B cell (primary cell): ENCODE measurements at regions not wholly inside any gene's neighbourhood (a gene's known extent, or its start where the extent isn't known, plus 50 kb on each side); places are given as distances from the start of the nearest gene placed in this dataset.

Experiments used
- ATAC-seq: fragments of 200-7000 bp; cut with Tn5 transposase; one replicate; pipeline ENCODE4 v1.10.0; 2021; ENCODE audit warnings: low read depth, mild to moderate bottlenecking, moderate number of reproducible peaks, moderate library complexity
- CTCF ChIA-PET: fragments of 350-600 bp; sonication (Branson Sonifier 250); formaldehyde crosslinking; loops from one replicate; lab custom pipeline; 2021; ENCODE audit warnings: antibody characterized with exemption, inconsistent platforms; lab: Charles Lee
- POLR2A ChIA-PET: fragments of 350-600 bp; sonication (Branson Sonifier 250); formaldehyde crosslinking; loops from one replicate; lab custom pipeline; 2021; ENCODE audit warnings: antibody characterized with exemption; lab: Charles Lee
- DNase-seq: peaks from one replicate; pipeline ENCODE4 v3.0.0; 2013
- H2AFZ ChIP-seq: 2 replicates; pipeline ENCODE4 v1.6.1; 2012; ENCODE audit warnings: mild to moderate bottlenecking, low read depth, low read length; ENCODE audit not compliant: insufficient read depth, poor library complexity, severe bottlenecking
- H3K27ac ChIP-seq, 2 donors: 1 replicate in 1 of 2; 2 replicates in 1 of 2; pipeline ENCODE4 v1.5.1; 2012 to 2013; ENCODE audit warnings: low read length in 2 of 2, mild to moderate bottlenecking in 2 of 2, moderate library complexity in 1 of 2
- H3K27me3 ChIP-seq, 4 experiments: fragments of 200-600 bp in 1 of 4; sonication (generic) in 1 of 4; replicated peaks in 1 of 4; 1 replicate in 2 of 4; 2 replicates in 2 of 4; pipeline versions ENCODE4 v1.6.1 to v1.7.0; 2013 to 2016; ENCODE audit warnings: low read length in 3 of 4, mild to moderate bottlenecking in 2 of 4, mixed read lengths in 1 of 4, moderate library complexity in 1 of 4; ENCODE audit not compliant: insufficient read depth in 4 of 4, control insufficient read depth in 3 of 4; ENCODE audit errors: control extremely low read depth in 1 of 4
- H3K36me3 ChIP-seq, 2 experiments: replicated peaks in 1 of 2; 1 replicate in 1 of 2; 2 replicates in 1 of 2; pipeline versions ENCODE4 v1.6.1 to v1.7.1; 2013; ENCODE audit warnings: low read length in 1 of 2; ENCODE audit not compliant: insufficient read depth in 2 of 2, control insufficient read depth in 1 of 2; ENCODE audit errors: control extremely low read depth in 1 of 2, extremely low read depth in 1 of 2
- H3K4me1 ChIP-seq, 2 donors: fragments of 200-600 bp in 1 of 2; sonication (generic) in 1 of 2; 1 replicate in 1 of 2; 2 replicates in 1 of 2; pipeline versions ENCODE4 v1.5.1 to v1.6.1; 2013 to 2017; ENCODE audit warnings: low read length in 2 of 2; ENCODE audit not compliant: control insufficient read depth in 2 of 2, insufficient read depth in 2 of 2
- H3K4me2 ChIP-seq: replicated peaks from 2 replicates; pipeline ENCODE3; 2012; ENCODE audit warnings: mild to moderate bottlenecking, low read depth, low read length; ENCODE audit not compliant: poor library complexity, severe bottlenecking
- H3K4me3 ChIP-seq, 5 experiments: fragments of 200-600 bp in 1 of 5; sonication (generic) in 1 of 5; 1 replicate in 3 of 5; 2 replicates in 2 of 5; pipeline versions ENCODE4 v1.5.1 to v1.7.0; 2011 to 2016; ENCODE audit warnings: low read length in 4 of 5, mild to moderate bottlenecking in 4 of 5, low read depth in 2 of 5, control low read depth in 1 of 5, moderate library complexity in 1 of 5; ENCODE audit not compliant: insufficient read depth in 1 of 5; ENCODE audit errors: control extremely low read depth in 1 of 5, extremely low read depth in 1 of 5
- H3K79me2 ChIP-seq: fragments of 200-600 bp; sonication (generic); one replicate; pipeline ENCODE4 v1.6.0; 2016; ENCODE audit warnings: low read length; ENCODE audit not compliant: control insufficient read depth, insufficient read depth
- H3K9ac ChIP-seq: fragments of 200-600 bp; sonication (generic); 2 replicates; pipeline ENCODE4 v1.6.1; 2017; ENCODE audit warnings: mild to moderate bottlenecking, low read length, moderate library complexity
- H3K9me3 ChIP-seq, 3 donors: one replicate each; pipeline versions ENCODE4 v1.6.1 to v1.7.1; 2013; ENCODE audit warnings: low read length in 2 of 3; ENCODE audit not compliant: control insufficient read depth in 2 of 3, insufficient read depth in 1 of 3; ENCODE audit errors: control extremely low read depth in 1 of 3
- H4K20me1 ChIP-seq: 2 replicates; pipeline ENCODE4 v1.6.0; 2012; ENCODE audit warnings: mild to moderate bottlenecking, low read length; ENCODE audit not compliant: insufficient read depth, control insufficient read depth, poor library complexity, severe bottlenecking
- H3K27ac Mint-ChIP-seq: one replicate; pipeline ENCODE4 v1.8.0; 2021; ENCODE audit warnings: mixed read lengths
- H3K27me3 Mint-ChIP-seq: one replicate; pipeline ENCODE4 v1.8.0; 2021; ENCODE audit warnings: mixed read lengths
- H3K4me1 Mint-ChIP-seq: one replicate; pipeline ENCODE4 v1.8.0; 2021; ENCODE audit warnings: mixed read lengths
- H3K4me3 Mint-ChIP-seq: one replicate; pipeline ENCODE4 v1.8.0; 2021; ENCODE audit warnings: mixed read lengths
- H3K9me3 Mint-ChIP-seq: one replicate; pipeline ENCODE4 v1.8.0; 2022; ENCODE audit warnings: mixed read lengths; ENCODE audit not compliant: insufficient read depth
- EZH2 ChIP-seq: IDR thresholded peaks from 2 replicates; pipeline ENCODE4 v1.6.1; 2012; ENCODE audit warnings: borderline replicate concordance, low read depth, mild to moderate bottlenecking, moderate library complexity, low read length; ENCODE audit not compliant: insufficient read depth, poor library complexity, severe bottlenecking
- WGBS: methylation state at CpG from one replicate; pipeline ENCODE4 v1.1.5; 2013; ENCODE audit warnings: missing lambda C conversion rate; ENCODE audit not compliant: insufficient coverage; 5-methylcytosine and 5-hydroxymethylcytosine counted together
- intact Hi-C: fragments of 100-400 bp; cut with micrococcal nuclease; formaldehyde crosslinking; loops from one replicate; pipeline ENCODE4 v1.10.0; 2022
- TF ChIP-seq, protein P1 (sequence below): fragments of 200-600 bp; IDR thresholded peaks from one replicate; pipeline ENCODE4 v1.8.0; 2022; ENCODE audit warnings: antibody characterized with exemption, mild to moderate bottlenecking

GRCh38 chr15:27696530-27696929 lies 402.6 kb downstream of the OCA2 start:
- Mint-ChIP-seq H3K27ac (no peak overlapping the region), H3K9me3 (peaks cover 6% of the 10 kb centered on the region), H3K27me3 (no peaks in the 10 kb centered on the region), H3K4me1 (no peaks in the 10 kb centered on the region), H3K4me3 (no peak overlapping the region)
- no peaks in the 10 kb centered on the region for H3K36me3 ChIP-seq
- TF ChIP-seq EZH2 = no peak
- TF ChIP-seq, protein P1, sequence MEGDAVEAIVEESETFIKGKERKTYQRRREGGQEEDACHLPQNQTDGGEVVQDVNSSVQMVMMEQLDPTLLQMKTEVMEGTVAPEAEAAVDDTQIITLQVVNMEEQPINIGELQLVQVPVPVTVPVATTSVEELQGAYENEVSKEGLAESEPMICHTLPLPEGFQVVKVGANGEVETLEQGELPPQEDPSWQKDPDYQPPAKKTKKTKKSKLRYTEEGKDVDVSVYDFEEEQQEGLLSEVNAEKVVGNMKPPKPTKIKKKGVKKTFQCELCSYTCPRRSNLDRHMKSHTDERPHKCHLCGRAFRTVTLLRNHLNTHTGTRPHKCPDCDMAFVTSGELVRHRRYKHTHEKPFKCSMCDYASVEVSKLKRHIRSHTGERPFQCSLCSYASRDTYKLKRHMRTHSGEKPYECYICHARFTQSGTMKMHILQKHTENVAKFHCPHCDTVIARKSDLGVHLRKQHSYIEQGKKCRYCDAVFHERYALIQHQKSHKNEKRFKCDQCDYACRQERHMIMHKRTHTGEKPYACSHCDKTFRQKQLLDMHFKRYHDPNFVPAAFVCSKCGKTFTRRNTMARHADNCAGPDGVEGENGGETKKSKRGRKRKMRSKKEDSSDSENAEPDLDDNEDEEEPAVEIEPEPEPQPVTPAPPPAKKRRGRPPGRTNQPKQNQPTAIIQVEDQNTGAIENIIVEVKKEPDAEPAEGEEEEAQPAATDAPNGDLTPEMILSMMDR = no peak
- no peaks in the 10 kb centered on the region for H3K79me2 ChIP-seq
- POLR2A ChIA-PET = no interaction called here
- no peak for DNase-seq
- no peak overlapping the region for H3K4me2 ChIP-seq
- no peaks in the 10 kb centered on the region for H4K20me1 ChIP-seq
- CTCF ChIA-PET = no interaction called here
- ATAC-seq = no peak
- H3K9ac ChIP-seq = no peak overlapping the region
- H2AFZ ChIP-seq = no peak overlapping the region
- peaks cover 0 to 18% (median 0%) of the 10 kb centered on the region in 3 donors for H3K9me3 ChIP-seq
- 84% methylated on average over 3 of the region's 4 CpGs for WGBS
- intact Hi-C loops = no loop called here
- no peaks in the 10 kb centered on the region for H3K27me3 ChIP-seq
- no peak overlapping the region for H3K27ac ChIP-seq
- H3K4me1 ChIP-seq = no peaks in the 10 kb centered on the region
- H3K4me3 ChIP-seq = no peak overlapping the region

GRCh38 chr15:27695726-27696125 lies 403.4 kb downstream of the OCA2 start:
- H2AFZ ChIP-seq = no peak overlapping the region
- H3K4me3 ChIP-seq = no peak overlapping the region
- H3K27ac Mint-ChIP-seq = no peak overlapping the region
- H3K36me3 ChIP-seq = no peaks in the 10 kb centered on the region
- H3K4me2 ChIP-seq = no peak overlapping the region
- no peak for TF ChIP-seq EZH2
- TF ChIP-seq, protein P1 = no peak
- no peaks in the 10 kb centered on the region for H4K20me1 ChIP-seq
- no peak overlapping the region for H3K4me3 Mint-ChIP-seq
- H3K27me3 ChIP-seq = no peaks in the 10 kb centered on the region
- no peak for ATAC-seq
- no peaks in the 10 kb centered on the region for H3K4me1 ChIP-seq
- H3K27me3 Mint-ChIP-seq = no peaks in the 10 kb centered on the region
- H3K9me3 ChIP-seq = peaks cover 0 to 22% (median 0%) of the 10 kb centered on the region in 3 donors
- DNase-seq = no peak
- H3K79me2 ChIP-seq = no peaks in the 10 kb centered on the region
- no peak overlapping the region for H3K9ac ChIP-seq
- peaks cover 2% of the 10 kb centered on the region for H3K9me3 Mint-ChIP-seq
- intact Hi-C loops = no loop called here
- CTCF ChIA-PET = no interaction called here
- no peak overlapping the region for H3K27ac ChIP-seq
- no peaks in the 10 kb centered on the region for H3K4me1 Mint-ChIP-seq
- 92% methylated on average over 1 of the region's 2 CpGs for WGBS
- POLR2A ChIA-PET = no interaction called here
